ENCODE measurements at regions not wholly inside any gene's neighbourhood (a gene's known extent, or its start where the extent isn't known, plus 50 kb on each side); places are given as distances from the start of the nearest gene placed in this dataset.

GRCh38 chr11:114845766-114846415 is 167.6 kb downstream of the NXPE2 start:
- Histone ChIP-seq H2AFZ (ENCODE audit: low read depth, low read length, severe bottlenecking) (no peak overlapping the region), H3K9ac (ENCODE audit: low read length) (no peak overlapping the region), H3K4me2 (ENCODE audit: low read depth, low read length, poor library complexity, severe bottlenecking) (no peak overlapping the region), H3K27me3 (ENCODE audit: low read length) (no peaks in the 10 kb centered on the region), H3K9me2 (replicated peaks; ENCODE audit: insufficient read depth, low read length) (no peaks in the 10 kb centered on the region), H3F3A (ENCODE audit: insufficient read depth) (no peaks in the 10 kb centered on the region), H3K9me3 (ENCODE audit: insufficient read depth, low read length) (no peaks in the 10 kb centered on the region), H4K20me1 (ENCODE audit: low read depth, low read length) (no peaks in the 10 kb centered on the region), H3K79me2 (ENCODE audit: insufficient read depth, low read length) (no peaks in the 10 kb centered on the region), H3K27ac (ENCODE audit: low read depth, low read length) (no peak overlapping the region), H3K4me3 (ENCODE audit: insufficient read depth, low read length, poor library complexity, severe bottlenecking) (no peak overlapping the region), H3K36me3 (ENCODE audit: low read length) (no peaks in the 10 kb centered on the region)
- no peak for TF ChIP-seq EZH2phosphoT487 (conservative IDR thresholded peaks at IDR 0.05; ENCODE audit: low read length)
- no peak for TF ChIP-seq CTCF (IDR thresholded peaks at IDR 0.05; ENCODE audit: insufficient read depth, low read length, poor library complexity, severe bottlenecking)

- Histone ChIP-seq H3K27me3 (ENCODE audit: low read length) (no peaks in the 10 kb centered on the region), H3K36me3 (ENCODE audit: low read length) (no peaks in the 10 kb centered on the region)
These were observed 168.1 kb downstream of the NXPE2 start for GRCh38 chr11:114846416-114846791.

DNA sequence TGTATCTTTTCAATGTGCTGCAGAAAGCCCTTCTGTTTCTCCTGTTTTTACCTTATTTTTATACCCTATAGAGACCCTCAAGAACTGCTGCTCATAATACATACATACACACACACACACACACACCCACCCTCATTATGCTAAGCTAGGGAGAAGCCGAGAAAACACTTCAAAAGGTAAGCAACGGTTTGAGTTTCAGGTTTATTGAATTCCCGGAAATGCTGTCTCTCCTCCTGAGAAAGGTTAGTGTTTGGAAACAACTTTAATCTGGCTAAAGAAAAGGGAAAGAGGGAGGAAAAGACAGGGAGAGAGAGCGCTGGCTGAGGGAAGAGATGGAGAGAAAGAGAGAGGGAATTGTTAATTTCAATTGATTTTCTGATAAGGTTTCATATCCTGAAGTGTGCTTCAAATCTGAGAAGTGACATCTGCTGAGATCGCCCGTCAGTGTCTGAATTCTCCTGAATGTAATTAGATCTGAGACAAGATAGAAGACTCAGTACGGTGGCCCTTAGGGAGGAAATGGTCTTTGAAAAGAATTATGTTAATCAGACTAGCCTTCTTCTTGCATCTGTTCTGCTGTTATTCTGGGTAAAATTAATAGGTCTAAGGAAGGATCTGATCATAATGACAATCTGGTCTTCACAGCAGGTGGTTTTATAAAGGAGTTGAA is 169.1 kb downstream of the NXPE2 start:
- no peak overlapping the region for H3K9ac ChIP-seq (ENCODE audit: low read length)
- no peak overlapping the region for H3K27ac ChIP-seq (ENCODE audit: low read depth, low read length)
- H3K36me3 ChIP-seq (ENCODE audit: low read length), result no peaks in the 10 kb centered on the region
- no peaks in the 10 kb centered on the region for H4K20me1 ChIP-seq (ENCODE audit: low read depth, low read length)
- H3F3A ChIP-seq (ENCODE audit: insufficient read depth), result no peaks in the 10 kb centered on the region
- H3K9me3 ChIP-seq (ENCODE audit: insufficient read depth, low read length), result no peaks in the 10 kb centered on the region
- H3K27me3 ChIP-seq (ENCODE audit: low read length), result no peaks in the 10 kb centered on the region
- no peaks in the 10 kb centered on the region for H3K79me2 ChIP-seq (ENCODE audit: insufficient read depth, low read length)
- H3K9me2 ChIP-seq (replicated peaks; ENCODE audit: insufficient read depth, low read length), result no peaks in the 10 kb centered on the region
- no peak overlapping the region for H3K4me2 ChIP-seq (ENCODE audit: low read depth, low read length, poor library complexity, severe bottlenecking)
- no peak overlapping the region for H3K4me3 ChIP-seq (ENCODE audit: insufficient read depth, low read length, poor library complexity, severe bottlenecking)
- H2AFZ ChIP-seq (ENCODE audit: low read depth, low read length, severe bottlenecking), result no peak overlapping the region
- TF ChIP-seq CTCF (IDR thresholded peaks at IDR 0.05; ENCODE audit: insufficient read depth, low read length, poor library complexity, severe bottlenecking) (no peak), EZH2phosphoT487 (conservative IDR thresholded peaks at IDR 0.05; ENCODE audit: low read length) (no peak)

More at GRCh38 chr11:114846416-114846791, 168.1 kb downstream of the NXPE2 start:
- Histone ChIP-seq H3K9me2 (replicated peaks; ENCODE audit: insufficient read depth, low read length) (no peaks in the 10 kb centered on the region), H3K27ac (ENCODE audit: low read depth, low read length) (no peak overlapping the region), H2AFZ (ENCODE audit: low read depth, low read length, severe bottlenecking) (no peak overlapping the region), H3K9ac (ENCODE audit: low read length) (no peak overlapping the region), H3K79me2 (ENCODE audit: insufficient read depth, low read length) (no peaks in the 10 kb centered on the region), H3K4me3 (ENCODE audit: insufficient read depth, low read length, poor library complexity, severe bottlenecking) (no peak overlapping the region), H3F3A (ENCODE audit: insufficient read depth) (no peaks in the 10 kb centered on the region), H3K4me2 (ENCODE audit: low read depth, low read length, poor library complexity, severe bottlenecking) (no peak overlapping the region), H4K20me1 (ENCODE audit: low read depth, low read length) (no peaks in the 10 kb centered on the region), H3K9me3 (ENCODE audit: insufficient read depth, low read length) (no peaks in the 10 kb centered on the region)
- TF ChIP-seq CTCF (IDR thresholded peaks at IDR 0.05; ENCODE audit: insufficient read depth, low read length, poor library complexity, severe bottlenecking), result no peak
- no peak for TF ChIP-seq EZH2phosphoT487 (conservative IDR thresholded peaks at IDR 0.05; ENCODE audit: low read length)

Measured in SU-DHL-6 (cell line).